Astrocyte of the spinal cord (primary cell): ENCODE measurements at regions not wholly inside any gene's neighbourhood (a gene's known extent, or its start where the extent isn't known, plus 50 kb on each side); places are given as distances from the start of the nearest gene placed in this dataset.

Experiments used
- DNase-seq: peaks from one replicate; pipeline ENCODE4 v3.0.0; 2011; ENCODE audit warnings: low read depth, low spot score
- H3K4me3 ChIP-seq: 2 replicates; pipeline ENCODE4 v1.5.1; 2011; ENCODE audit warnings: low read depth, mild to moderate bottlenecking, low read length, moderate library complexity
- in situ Hi-C: cut with HindIII; loops from 2 replicates; pipeline ENCODE4 v1.10.0; 2017; ENCODE audit warnings: low sequenced_read_pairs
- TF ChIP-seq, protein P1 (sequence below): IDR thresholded peaks from 2 replicates; pipeline ENCODE4 v1.5.1; 2012; ENCODE audit warnings: low read depth, mild to moderate bottlenecking, low read length, inconsistent platforms

DNA sequence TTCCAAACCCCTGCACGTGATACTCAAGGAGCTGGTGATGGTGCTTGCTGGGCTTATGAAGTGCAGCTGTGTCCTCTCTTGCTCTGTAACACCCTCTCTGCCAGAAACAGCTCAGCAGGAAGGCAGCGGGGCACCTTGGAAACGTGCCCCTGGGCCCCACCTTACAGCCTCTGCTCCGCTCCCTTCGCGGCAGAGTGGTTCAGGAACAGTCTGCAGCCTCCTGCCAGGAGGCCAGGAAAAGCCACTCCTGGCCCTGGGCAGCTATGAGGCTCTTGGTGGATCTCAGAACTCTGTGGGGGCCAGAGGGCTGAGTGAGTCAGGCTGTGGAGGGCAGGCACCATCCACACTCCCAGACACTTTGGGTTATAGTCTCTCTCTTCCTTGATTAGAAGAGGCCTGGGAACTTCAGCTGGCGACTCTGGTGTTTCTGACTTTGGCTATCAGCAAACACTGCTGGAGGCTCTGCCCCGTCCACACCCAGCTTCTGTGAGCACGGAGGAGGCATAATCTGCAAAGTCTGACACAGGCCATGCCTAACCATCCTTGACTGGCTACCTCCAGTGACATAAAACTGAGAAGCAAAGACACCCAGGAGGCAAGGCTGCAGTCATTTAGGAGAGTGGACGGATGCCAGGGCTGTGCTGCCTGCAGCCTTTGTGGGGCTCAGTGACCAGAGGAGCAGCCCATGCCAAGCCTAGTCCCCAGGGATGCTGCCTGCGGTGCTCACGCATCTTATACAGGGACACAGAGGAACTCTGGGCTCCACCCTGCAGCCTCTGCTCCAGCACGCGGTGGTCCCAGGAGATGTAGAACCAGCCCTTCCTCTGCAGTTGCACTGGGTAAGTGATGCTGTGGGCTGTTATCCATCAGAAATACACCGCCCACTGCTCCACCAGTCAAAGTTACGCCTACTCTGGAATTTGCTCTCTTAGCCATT lies 65.3 kb downstream of the METRNL start:
- H3K4me3 ChIP-seq = no peak overlapping the region
- TF ChIP-seq, protein P1, sequence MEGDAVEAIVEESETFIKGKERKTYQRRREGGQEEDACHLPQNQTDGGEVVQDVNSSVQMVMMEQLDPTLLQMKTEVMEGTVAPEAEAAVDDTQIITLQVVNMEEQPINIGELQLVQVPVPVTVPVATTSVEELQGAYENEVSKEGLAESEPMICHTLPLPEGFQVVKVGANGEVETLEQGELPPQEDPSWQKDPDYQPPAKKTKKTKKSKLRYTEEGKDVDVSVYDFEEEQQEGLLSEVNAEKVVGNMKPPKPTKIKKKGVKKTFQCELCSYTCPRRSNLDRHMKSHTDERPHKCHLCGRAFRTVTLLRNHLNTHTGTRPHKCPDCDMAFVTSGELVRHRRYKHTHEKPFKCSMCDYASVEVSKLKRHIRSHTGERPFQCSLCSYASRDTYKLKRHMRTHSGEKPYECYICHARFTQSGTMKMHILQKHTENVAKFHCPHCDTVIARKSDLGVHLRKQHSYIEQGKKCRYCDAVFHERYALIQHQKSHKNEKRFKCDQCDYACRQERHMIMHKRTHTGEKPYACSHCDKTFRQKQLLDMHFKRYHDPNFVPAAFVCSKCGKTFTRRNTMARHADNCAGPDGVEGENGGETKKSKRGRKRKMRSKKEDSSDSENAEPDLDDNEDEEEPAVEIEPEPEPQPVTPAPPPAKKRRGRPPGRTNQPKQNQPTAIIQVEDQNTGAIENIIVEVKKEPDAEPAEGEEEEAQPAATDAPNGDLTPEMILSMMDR = no peak
- DNase-seq = peak; percentile 50
- in situ Hi-C loops = no loop called here

DNA sequence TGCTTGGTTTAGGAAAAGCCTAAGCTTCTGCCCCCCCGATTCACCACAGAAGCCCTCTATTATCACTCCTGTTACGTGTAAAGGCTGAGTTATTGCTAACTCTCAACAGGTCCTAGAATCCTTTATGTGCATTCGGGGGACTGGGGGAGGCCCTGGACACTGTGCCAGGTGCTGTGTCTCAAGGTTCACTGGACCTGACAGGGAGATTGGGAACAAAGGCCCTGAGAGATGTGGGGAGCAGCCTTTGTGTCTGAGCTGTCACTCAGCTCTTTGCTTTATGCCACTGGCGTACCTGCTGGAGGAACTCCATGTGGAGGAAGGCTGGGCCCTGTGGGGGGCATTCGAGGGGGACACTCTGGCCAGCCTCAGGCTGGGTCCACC lies 65.9 kb downstream of the METRNL start:
- in situ Hi-C loops = no loop called here
- no peak for DNase-seq
- TF ChIP-seq, protein P1 = no peak
- H3K4me3 ChIP-seq = no peak overlapping the region

DNA sequence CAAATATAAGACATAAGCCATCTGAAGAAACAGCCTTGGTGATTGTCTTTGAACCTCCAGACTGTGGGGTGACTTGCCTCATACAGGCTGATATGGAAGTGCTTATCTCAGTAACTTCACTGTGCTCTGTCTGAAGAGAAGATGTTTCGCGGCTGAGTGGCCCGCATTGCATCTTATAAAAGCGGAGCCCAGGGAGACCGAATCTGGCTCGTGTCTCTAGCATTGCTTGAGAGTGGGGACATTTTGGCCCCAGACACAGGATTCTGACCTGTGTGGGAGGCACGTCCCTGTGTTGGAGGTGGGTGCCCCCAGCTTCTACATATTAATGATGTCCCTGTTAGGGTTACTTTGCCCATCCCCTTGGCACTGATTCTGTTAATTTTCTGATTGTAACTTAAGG lies 66.4 kb downstream of the METRNL start:
- no peak for DNase-seq
- TF ChIP-seq, protein P1 = no peak
- no peak overlapping the region for H3K4me3 ChIP-seq
- in situ Hi-C loops = no loop called here

DNA sequence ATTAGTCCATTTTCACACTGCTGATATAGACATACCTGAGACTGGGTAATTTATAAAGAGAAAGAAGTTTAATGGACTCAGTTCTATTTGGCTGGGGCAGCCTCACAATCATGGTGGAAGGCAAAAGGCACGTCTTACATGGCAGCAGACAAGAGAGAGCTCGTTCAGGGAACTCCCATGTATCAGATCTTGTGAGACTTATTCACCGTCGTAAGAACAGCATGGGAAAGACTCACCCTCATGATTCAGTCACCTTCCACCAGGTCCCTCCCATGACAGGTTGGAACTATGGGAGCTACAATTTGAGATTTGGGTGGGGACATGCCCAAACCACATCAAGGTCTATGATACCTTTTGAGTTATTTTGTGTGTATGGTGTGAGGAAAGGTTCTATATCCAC lies 66.9 kb downstream of the METRNL start:
- TF ChIP-seq, protein P1 = no peak
- no peak for DNase-seq
- in situ Hi-C loops = no loop called here
- H3K4me3 ChIP-seq = no peak overlapping the region

DNA sequence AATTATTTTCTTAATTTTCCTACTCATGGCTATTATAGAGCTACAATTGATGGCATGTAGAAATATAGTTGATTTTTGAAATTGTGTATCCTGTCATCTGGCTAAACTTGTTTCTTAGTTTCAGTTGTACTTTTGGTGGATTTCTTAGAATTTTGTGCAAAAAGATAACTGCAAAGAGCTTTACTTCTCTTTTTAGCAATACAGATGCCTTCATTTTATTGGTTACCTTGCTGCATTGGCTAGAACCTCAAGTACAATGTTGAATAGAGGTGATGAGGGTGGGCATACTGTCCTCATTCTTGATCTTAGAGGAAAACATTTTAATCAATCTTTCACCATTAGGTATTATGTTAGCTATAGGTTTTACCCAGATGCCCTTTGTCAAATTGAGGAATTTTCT lies 67.9 kb downstream of the METRNL start:
- no peak overlapping the region for H3K4me3 ChIP-seq
- in situ Hi-C loops = no loop called here
- DNase-seq = no peak
- TF ChIP-seq, protein P1 = no peak

DNA sequence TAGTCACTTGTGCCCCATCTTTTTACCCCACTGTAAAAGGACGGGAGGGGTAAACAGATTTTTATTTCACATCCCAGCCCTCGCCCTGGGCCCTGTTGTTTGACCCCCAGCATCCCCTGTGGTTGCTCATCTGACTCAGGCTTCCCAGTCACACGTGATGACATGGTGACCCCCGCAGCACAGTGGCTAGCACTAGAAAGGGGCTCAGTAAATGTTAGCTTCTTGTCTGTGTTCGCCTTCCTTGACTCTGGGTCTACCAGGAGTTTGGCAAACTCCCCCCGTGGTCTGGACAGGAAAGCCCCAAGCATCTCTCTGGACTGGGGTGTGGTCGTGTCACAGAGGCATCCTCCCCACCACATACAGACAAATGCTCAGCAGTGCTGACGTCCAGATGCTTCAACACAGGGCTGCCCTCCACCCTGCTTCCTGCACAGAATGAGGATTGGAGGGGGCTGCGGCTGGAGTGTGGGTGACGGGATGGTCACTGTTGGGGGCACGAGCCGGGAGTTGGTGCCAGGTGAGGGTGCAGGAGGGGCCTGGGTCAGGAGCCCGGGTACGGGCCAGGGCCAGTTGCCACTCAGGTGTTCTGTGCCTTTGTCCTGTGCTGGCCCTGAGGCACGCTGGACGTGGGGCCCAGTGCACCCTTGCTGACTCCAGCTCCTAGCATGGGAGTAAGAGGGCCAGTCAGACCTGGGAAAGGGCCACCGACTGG lies 69.1 kb downstream of the METRNL start:
- no peak for DNase-seq
- TF ChIP-seq, protein P1 = no peak

More for the DNA sequence above, 69.1 kb downstream of the METRNL start:
- in situ Hi-C loops = no loop called here
- no peak overlapping the region for H3K4me3 ChIP-seq
